ENCODE measurements at regions not wholly inside any gene's neighbourhood (a gene's known extent, or its start where the extent isn't known, plus 50 kb on each side); places are given as distances from the start of the nearest gene placed in this dataset.

GRCh38 chr5:67404256-67405100 is 207.9 kb upstream of the CD180 start:
- Histone ChIP-seq H3K79me1 (ENCODE audit: low read depth, low read length) (no peaks in the 10 kb centered on the region), H3K4ac (ENCODE audit: low read length) (no peak overlapping the region), H3K4me3 (ENCODE audit: low read length in 2 of 2) (no peak overlapping the region), H3K4me2 (ENCODE audit: insufficient read depth, low read length, poor library complexity, severe bottlenecking) (no peak overlapping the region), H2BK120ac (ENCODE audit: low read depth, low read length) (no peak overlapping the region), H4K91ac (ENCODE audit: low read depth, low read length, poor library complexity) (no peak overlapping the region), H2BK15ac (ENCODE audit: low read length) (no peak overlapping the region), H3K23ac (ENCODE audit: low read depth, low read length, poor library complexity) (no peak overlapping the region), H3K27ac (replicated peaks; ENCODE audit: low read length) (no peak overlapping the region), H2BK12ac (ENCODE audit: low read length) (no peak overlapping the region), H4K8ac (ENCODE audit: low read depth, low read length) (no peak overlapping the region), H3K9me3 (replicated peaks in 1 of 2; ENCODE audit: control insufficient read depth in 2 of 2, insufficient read depth in 1 of 2, low read depth in 1 of 2, low read length in 2 of 2) (no peaks in the 10 kb centered on the region), H3K4me1 (ENCODE audit: control insufficient read depth in 2 of 2, insufficient read depth in 1 of 2, low read depth in 1 of 2, low read length in 2 of 2) (peaks cover 0 to 5% of the 10 kb centered on the region in 2 donors), H3K18ac (ENCODE audit: low read length) (no peak overlapping the region), H3K14ac (ENCODE audit: low read length) (no peak overlapping the region), H2AK5ac (ENCODE audit: low read depth, low read length) (no peak overlapping the region), H3K36me3 (replicated peaks in 1 of 2; ENCODE audit: control insufficient read depth in 2 of 2, insufficient read depth in 2 of 2, low read length in 2 of 2) (no peaks in the 10 kb centered on the region), H2AFZ (ENCODE audit: low read length) (peak overlapping the region; percentile 27), H3K27me3 (ENCODE audit: control insufficient read depth in 3 of 3, insufficient read depth in 3 of 3, low read depth in 1 of 3, low read length in 3 of 3) (no peaks in the 10 kb centered on the region), H2BK5ac (ENCODE audit: low read length) (no peak overlapping the region), H3K9ac (ENCODE audit: low read depth, low read length, poor library complexity) (no peak overlapping the region)
- WGBS, 2 donors (ENCODE audit: extremely low coverage in 2 of 2, insufficient read length in 2 of 2, insufficient replicate concordance in 1 of 2) = no CpG with 5 or more reads among the region's 6 CpGs
- no peak for DNase-seq (ENCODE audit: low spot score)

DNA sequence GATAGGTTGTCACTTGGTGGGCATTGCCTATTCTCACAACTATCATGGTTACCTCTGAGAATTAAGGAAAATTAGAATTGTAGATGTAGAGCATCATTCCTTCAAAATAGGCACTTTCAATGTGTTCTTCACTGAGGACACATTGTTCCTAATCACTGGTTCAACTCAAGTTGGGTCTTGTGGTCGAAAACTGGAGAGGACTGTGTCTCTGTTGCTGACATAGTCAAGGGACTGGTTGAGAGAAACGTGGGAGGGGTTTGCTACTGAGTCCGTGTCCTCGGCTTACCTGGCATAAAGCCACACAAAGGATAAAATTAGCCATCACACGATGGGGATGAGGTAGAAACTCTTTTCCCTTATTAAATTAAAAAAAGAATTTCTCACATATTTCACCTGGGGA is 205.9 kb upstream of the CD180 start:
- Histone ChIP-seq H4K8ac (ENCODE audit: low read depth, low read length) (no peak overlapping the region), H3K4me3 (ENCODE audit: low read length in 2 of 2) (no peak overlapping the region), H2AFZ (ENCODE audit: low read length) (no peak overlapping the region), H3K9me3 (replicated peaks in 1 of 2; ENCODE audit: control insufficient read depth in 2 of 2, insufficient read depth in 1 of 2, low read depth in 1 of 2, low read length in 2 of 2) (no peaks in the 10 kb centered on the region), H3K27me3 (ENCODE audit: control insufficient read depth in 3 of 3, insufficient read depth in 3 of 3, low read depth in 1 of 3, low read length in 3 of 3) (no peaks in the 10 kb centered on the region), H3K4me1 (ENCODE audit: control insufficient read depth in 2 of 2, insufficient read depth in 1 of 2, low read depth in 1 of 2, low read length in 2 of 2) (peaks cover 0 to 5% of the 10 kb centered on the region in 2 donors), H3K4ac (ENCODE audit: low read length) (no peak overlapping the region), H3K18ac (ENCODE audit: low read length) (no peak overlapping the region), H3K14ac (ENCODE audit: low read length) (no peak overlapping the region), H3K4me2 (ENCODE audit: insufficient read depth, low read length, poor library complexity, severe bottlenecking) (no peak overlapping the region), H3K9ac (ENCODE audit: low read depth, low read length, poor library complexity) (no peak overlapping the region), H3K23ac (ENCODE audit: low read depth, low read length, poor library complexity) (no peak overlapping the region), H3K79me1 (ENCODE audit: low read depth, low read length) (no peaks in the 10 kb centered on the region), H2BK5ac (ENCODE audit: low read length) (no peak overlapping the region), H2BK12ac (ENCODE audit: low read length) (no peak overlapping the region), H3K36me3 (replicated peaks in 1 of 2; ENCODE audit: control insufficient read depth in 2 of 2, insufficient read depth in 2 of 2, low read length in 2 of 2) (no peaks in the 10 kb centered on the region), H4K91ac (ENCODE audit: low read depth, low read length, poor library complexity) (no peak overlapping the region), H2BK120ac (ENCODE audit: low read depth, low read length) (no peak overlapping the region), H2AK5ac (ENCODE audit: low read depth, low read length) (no peak overlapping the region), H2BK15ac (ENCODE audit: low read length) (no peak overlapping the region), H3K27ac (replicated peaks; ENCODE audit: low read length) (no peak overlapping the region)
- no CpG with 5 or more reads among the region's 5 CpGs for WGBS, 2 donors (ENCODE audit: extremely low coverage in 2 of 2, insufficient read length in 2 of 2, insufficient replicate concordance in 1 of 2)
- no peak for DNase-seq (ENCODE audit: low spot score)

DNA sequence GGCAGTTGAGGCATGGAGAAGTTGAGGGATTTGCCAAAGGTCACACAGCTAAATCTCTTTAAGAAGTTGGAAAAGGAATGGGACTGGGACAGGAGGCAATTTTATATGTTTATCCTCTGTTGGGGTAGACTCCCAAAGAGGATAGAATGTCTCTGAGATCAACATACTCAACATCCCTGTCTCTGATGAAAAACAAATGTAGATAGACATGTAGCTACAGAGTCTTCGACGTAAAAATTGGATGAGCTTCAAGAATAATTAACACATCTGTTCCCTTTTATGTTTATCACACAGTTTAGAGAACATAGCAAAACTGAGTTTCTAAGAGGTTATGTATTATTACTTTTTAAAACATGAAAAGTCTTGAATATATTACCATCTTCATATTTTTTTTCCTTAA is 204.6 kb upstream of the CD180 start:
- Histone ChIP-seq H2BK12ac (ENCODE audit: low read length) (no peak overlapping the region), H2BK120ac (ENCODE audit: low read depth, low read length) (no peak overlapping the region), H3K4me2 (ENCODE audit: insufficient read depth, low read length, poor library complexity, severe bottlenecking) (no peak overlapping the region), H3K79me1 (ENCODE audit: low read depth, low read length) (no peaks in the 10 kb centered on the region), H3K27ac (replicated peaks; ENCODE audit: low read length) (no peak overlapping the region), H2AFZ (ENCODE audit: low read length) (no peak overlapping the region), H3K18ac (ENCODE audit: low read length) (no peak overlapping the region), H3K9ac (ENCODE audit: low read depth, low read length, poor library complexity) (no peak overlapping the region), H3K9me3 (replicated peaks in 1 of 2; ENCODE audit: control insufficient read depth in 2 of 2, insufficient read depth in 1 of 2, low read depth in 1 of 2, low read length in 2 of 2) (no peaks in the 10 kb centered on the region), H2AK5ac (ENCODE audit: low read depth, low read length) (no peak overlapping the region), H3K14ac (ENCODE audit: low read length) (no peak overlapping the region), H3K23ac (ENCODE audit: low read depth, low read length, poor library complexity) (no peak overlapping the region), H4K8ac (ENCODE audit: low read depth, low read length) (no peak overlapping the region), H3K4ac (ENCODE audit: low read length) (no peak overlapping the region), H4K91ac (ENCODE audit: low read depth, low read length, poor library complexity) (no peak overlapping the region), H3K36me3 (replicated peaks in 1 of 2; ENCODE audit: control insufficient read depth in 2 of 2, insufficient read depth in 2 of 2, low read length in 2 of 2) (no peaks in the 10 kb centered on the region), H2BK5ac (ENCODE audit: low read length) (no peak overlapping the region), H3K4me3 (ENCODE audit: low read length in 2 of 2) (no peak overlapping the region), H2BK15ac (ENCODE audit: low read length) (no peak overlapping the region), H3K27me3 (ENCODE audit: control insufficient read depth in 3 of 3, insufficient read depth in 3 of 3, low read depth in 1 of 3, low read length in 3 of 3) (no peaks in the 10 kb centered on the region), H3K4me1 (ENCODE audit: control insufficient read depth in 2 of 2, insufficient read depth in 1 of 2, low read depth in 1 of 2, low read length in 2 of 2) (peaks cover 0 to 5% of the 10 kb centered on the region in 2 donors)
- DNase-seq (ENCODE audit: low spot score) = no peak
- no CpG with 5 or more reads among the region's 2 CpGs for WGBS, 2 donors (ENCODE audit: extremely low coverage in 2 of 2, insufficient read length in 2 of 2, insufficient replicate concordance in 1 of 2)

- Histone ChIP-seq H3K18ac (ENCODE audit: low read length) (no peak overlapping the region), H2AFZ (ENCODE audit: low read length) (no peak overlapping the region), H2BK5ac (ENCODE audit: low read length) (no peak overlapping the region), H2AK5ac (ENCODE audit: low read depth, low read length) (no peak overlapping the region), H3K9ac (ENCODE audit: low read depth, low read length, poor library complexity) (no peak overlapping the region), H3K4me1 (ENCODE audit: control insufficient read depth in 2 of 2, insufficient read depth in 1 of 2, low read depth in 1 of 2, low read length in 2 of 2) (peaks cover 0 to 5% of the 10 kb centered on the region in 2 donors), H3K14ac (ENCODE audit: low read length) (no peak overlapping the region), H3K79me1 (ENCODE audit: low read depth, low read length) (no peaks in the 10 kb centered on the region), H4K8ac (ENCODE audit: low read depth, low read length) (no peak overlapping the region), H2BK120ac (ENCODE audit: low read depth, low read length) (no peak overlapping the region), H2BK15ac (ENCODE audit: low read length) (no peak overlapping the region), H3K4me3 (ENCODE audit: low read length in 2 of 2) (no peak overlapping the region), H4K91ac (ENCODE audit: low read depth, low read length, poor library complexity) (no peak overlapping the region), H3K36me3 (replicated peaks in 1 of 2; ENCODE audit: control insufficient read depth in 2 of 2, insufficient read depth in 2 of 2, low read length in 2 of 2) (no peaks in the 10 kb centered on the region), H3K27ac (replicated peaks; ENCODE audit: low read length) (no peak overlapping the region), H3K4ac (ENCODE audit: low read length) (no peak overlapping the region), H3K27me3 (ENCODE audit: control insufficient read depth in 3 of 3, insufficient read depth in 3 of 3, low read depth in 1 of 3, low read length in 3 of 3) (no peaks in the 10 kb centered on the region), H3K23ac (ENCODE audit: low read depth, low read length, poor library complexity) (no peak overlapping the region), H3K9me3 (replicated peaks in 1 of 2; ENCODE audit: control insufficient read depth in 2 of 2, insufficient read depth in 1 of 2, low read depth in 1 of 2, low read length in 2 of 2) (no peaks in the 10 kb centered on the region), H2BK12ac (ENCODE audit: low read length) (no peak overlapping the region), H3K4me2 (ENCODE audit: insufficient read depth, low read length, poor library complexity, severe bottlenecking) (no peak overlapping the region)
- no peak for DNase-seq (ENCODE audit: low spot score)
- WGBS, 2 donors (ENCODE audit: extremely low coverage in 2 of 2, insufficient read length in 2 of 2, insufficient replicate concordance in 1 of 2) = no CpG with 5 or more reads among the region's 3 CpGs
These were observed 204.2 kb upstream of the CD180 start for GRCh38 chr5:67400752-67401151.
